WTC11 (cell line): ENCODE measurements at regions not wholly inside any gene's neighbourhood (a gene's known extent, or its start where the extent isn't known, plus 50 kb on each side); places are given as distances from the start of the nearest gene placed in this dataset.

ENCODE experiments used
- ATAC-seq: fragments of 200-7000 bp; cut with Tn5 transposase; 2 replicates; pipeline ENCODE4 v1.10.0; 2021; ENCODE audit warnings: mild to moderate bottlenecking, moderate library complexity
- CTCF ChIA-PET: fragments of 300-600 bp; sonication (Branson Sonifier 250); formaldehyde crosslinking; loops from one replicate; lab custom pipeline; 2021; ENCODE audit warnings: antibody characterized with exemption; lab: Charles Lee
- POLR2A ChIA-PET: fragments of 350-600 bp; sonication (Branson Sonifier 250); formaldehyde crosslinking; loops from one replicate; lab custom pipeline; 2021; ENCODE audit warnings: antibody characterized with exemption; lab: Charles Lee
- DNase-seq: peaks from one replicate; pipeline ENCODE4 v3.0.0; 2021; ENCODE audit warnings: low spot score
- H3K27ac Mint-ChIP-seq: 2 replicates; pipeline ENCODE4 v1.8.0; 2021; ENCODE audit warnings: mixed read lengths
- H3K27me3 Mint-ChIP-seq: 2 replicates; pipeline ENCODE4 v1.8.0; 2021; ENCODE audit warnings: low read depth, mild to moderate bottlenecking, moderate library complexity, mixed read lengths
- H3K36me3 Mint-ChIP-seq: 2 replicates; pipeline ENCODE4 v1.8.0; 2021; ENCODE audit warnings: mixed read lengths
- H3K4me1 Mint-ChIP-seq: 2 replicates; pipeline ENCODE4 v1.8.0; 2022; ENCODE audit warnings: mixed read lengths
- H3K4me3 Mint-ChIP-seq: 2 replicates; pipeline ENCODE4 v1.8.0; 2021; ENCODE audit warnings: mild to moderate bottlenecking, moderate library complexity, mixed read lengths
- H3K9me3 Mint-ChIP-seq: 2 replicates; pipeline ENCODE4 v1.8.0; 2021; ENCODE audit warnings: mixed read lengths
- ELF4 ChIP-seq: sonication (generic); formaldehyde crosslinking; IDR thresholded peaks from 2 replicates; pipeline ENCODE4 v1.8.1; 2022; ENCODE audit warnings: low read depth, mild to moderate bottlenecking, moderate library complexity, missing genetic modification reagents
- FOXK1 ChIP-seq: sonication (generic); formaldehyde crosslinking; IDR thresholded peaks from 2 replicates; pipeline ENCODE4 v1.8.0; 2022; ENCODE audit warnings: mild to moderate bottlenecking, moderate library complexity, missing genetic modification reagents
- NFYB ChIP-seq: sonication (generic); formaldehyde crosslinking; conservative IDR thresholded peaks from 2 replicates; pipeline ENCODE4 v1.8.0; 2022; ENCODE audit warnings: low read depth, missing genetic modification reagents
- ZNF121 ChIP-seq: sonication (generic); formaldehyde crosslinking; IDR thresholded peaks from 2 replicates; pipeline ENCODE4 v1.8.0; 2023; ENCODE audit warnings: missing genetic modification reagents
- ZNF219 ChIP-seq: sonication (generic); formaldehyde crosslinking; IDR thresholded peaks from 2 replicates; pipeline ENCODE4 v1.8.0; 2023; ENCODE audit warnings: missing genetic modification reagents, mild to moderate bottlenecking, borderline replicate concordance
- ZNF232 ChIP-seq: sonication (generic); formaldehyde crosslinking; IDR thresholded peaks from 2 replicates; pipeline ENCODE4 v1.8.0; 2022; ENCODE audit warnings: mild to moderate bottlenecking, missing genetic modification reagents
- ZNF317 ChIP-seq: sonication (generic); formaldehyde crosslinking; IDR thresholded peaks from 2 replicates; pipeline ENCODE4 v1.8.1; 2023; ENCODE audit warnings: low read depth, mild to moderate bottlenecking, moderate library complexity, missing genetic modification reagents, borderline replicate concordance
- TF ChIP-seq, protein P1 (sequence below): sonication (generic); formaldehyde crosslinking; IDR thresholded peaks from 2 replicates; pipeline ENCODE4 v1.8.0; 2022; ENCODE audit warnings: mild to moderate bottlenecking, missing genetic modification reagents
- TF ChIP-seq, protein P2 (sequence below): fragments of 250-450 bp; sonication (Bioruptor Pico); IDR thresholded peaks from 2 replicates; pipeline ENCODE4 v1.9.0; 2021; ENCODE audit warnings: mild to moderate bottlenecking
- TF ChIP-seq, protein P3 (sequence below): sonication (generic); formaldehyde crosslinking; IDR thresholded peaks from 2 replicates; pipeline ENCODE4 v1.8.0; 2023; ENCODE audit warnings: missing genetic modification reagents, mild to moderate bottlenecking, borderline replicate concordance
- TF ChIP-seq, protein P4 (sequence below): sonication (generic); formaldehyde crosslinking; IDR thresholded peaks from 2 replicates; pipeline ENCODE4 v1.8.0; 2023; ENCODE audit warnings: missing genetic modification reagents
- TF ChIP-seq, protein P5 (sequence below): sonication (generic); formaldehyde crosslinking; IDR thresholded peaks from 2 replicates; pipeline ENCODE4 v1.8.1; 2022; ENCODE audit warnings: missing genetic modification reagents, borderline replicate concordance
- TF ChIP-seq, protein P6 (sequence below): sonication (generic); formaldehyde crosslinking; conservative IDR thresholded peaks from 2 replicates; pipeline ENCODE4 v1.8.1; 2022; ENCODE audit warnings: mild to moderate bottlenecking, missing genetic modification reagents
- TF ChIP-seq, protein P7 (sequence below): fragments of 250-450 bp; sonication (Bioruptor Pico); IDR thresholded peaks from 2 replicates; pipeline ENCODE4 v1.9.0; 2021; ENCODE audit warnings: mild to moderate bottlenecking

DNA sequence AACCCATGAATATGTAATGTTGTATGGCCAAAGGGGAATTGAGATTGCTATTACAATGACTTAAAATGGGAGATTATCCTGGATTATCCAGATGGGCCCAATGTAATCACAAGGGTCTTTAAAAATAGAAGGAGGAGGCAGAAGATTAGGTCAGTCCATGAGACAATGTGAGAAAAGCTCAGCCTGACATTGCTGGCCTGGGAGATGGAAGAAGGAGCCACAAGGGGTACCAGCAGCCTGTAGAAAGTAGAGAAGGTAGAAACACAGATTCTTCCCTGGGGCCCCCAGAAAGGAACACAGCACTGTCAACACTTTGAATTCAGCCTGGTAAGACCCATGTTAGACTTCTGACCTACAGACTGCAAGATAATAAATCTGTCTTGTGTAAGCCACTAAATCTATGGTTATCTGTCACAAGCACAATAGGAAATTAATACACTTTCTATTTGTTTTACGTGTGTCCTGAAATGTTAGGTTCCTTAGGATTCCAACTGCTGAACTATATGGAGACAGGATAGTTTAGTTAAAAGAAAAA is 132.9 kb upstream of the SERP2 start (continued):
- TF ChIP-seq, protein P1, sequence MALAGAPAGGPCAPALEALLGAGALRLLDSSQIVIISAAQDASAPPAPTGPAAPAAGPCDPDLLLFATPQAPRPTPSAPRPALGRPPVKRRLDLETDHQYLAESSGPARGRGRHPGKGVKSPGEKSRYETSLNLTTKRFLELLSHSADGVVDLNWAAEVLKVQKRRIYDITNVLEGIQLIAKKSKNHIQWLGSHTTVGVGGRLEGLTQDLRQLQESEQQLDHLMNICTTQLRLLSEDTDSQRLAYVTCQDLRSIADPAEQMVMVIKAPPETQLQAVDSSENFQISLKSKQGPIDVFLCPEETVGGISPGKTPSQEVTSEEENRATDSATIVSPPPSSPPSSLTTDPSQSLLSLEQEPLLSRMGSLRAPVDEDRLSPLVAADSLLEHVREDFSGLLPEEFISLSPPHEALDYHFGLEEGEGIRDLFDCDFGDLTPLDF (CRISPR knock-in tag) = no peak
- TF ChIP-seq, protein P2, sequence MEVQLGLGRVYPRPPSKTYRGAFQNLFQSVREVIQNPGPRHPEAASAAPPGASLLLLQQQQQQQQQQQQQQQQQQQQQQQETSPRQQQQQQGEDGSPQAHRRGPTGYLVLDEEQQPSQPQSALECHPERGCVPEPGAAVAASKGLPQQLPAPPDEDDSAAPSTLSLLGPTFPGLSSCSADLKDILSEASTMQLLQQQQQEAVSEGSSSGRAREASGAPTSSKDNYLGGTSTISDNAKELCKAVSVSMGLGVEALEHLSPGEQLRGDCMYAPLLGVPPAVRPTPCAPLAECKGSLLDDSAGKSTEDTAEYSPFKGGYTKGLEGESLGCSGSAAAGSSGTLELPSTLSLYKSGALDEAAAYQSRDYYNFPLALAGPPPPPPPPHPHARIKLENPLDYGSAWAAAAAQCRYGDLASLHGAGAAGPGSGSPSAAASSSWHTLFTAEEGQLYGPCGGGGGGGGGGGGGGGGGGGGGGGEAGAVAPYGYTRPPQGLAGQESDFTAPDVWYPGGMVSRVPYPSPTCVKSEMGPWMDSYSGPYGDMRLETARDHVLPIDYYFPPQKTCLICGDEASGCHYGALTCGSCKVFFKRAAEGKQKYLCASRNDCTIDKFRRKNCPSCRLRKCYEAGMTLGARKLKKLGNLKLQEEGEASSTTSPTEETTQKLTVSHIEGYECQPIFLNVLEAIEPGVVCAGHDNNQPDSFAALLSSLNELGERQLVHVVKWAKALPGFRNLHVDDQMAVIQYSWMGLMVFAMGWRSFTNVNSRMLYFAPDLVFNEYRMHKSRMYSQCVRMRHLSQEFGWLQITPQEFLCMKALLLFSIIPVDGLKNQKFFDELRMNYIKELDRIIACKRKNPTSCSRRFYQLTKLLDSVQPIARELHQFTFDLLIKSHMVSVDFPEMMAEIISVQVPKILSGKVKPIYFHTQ = no peak
- TF ChIP-seq, protein P3, sequence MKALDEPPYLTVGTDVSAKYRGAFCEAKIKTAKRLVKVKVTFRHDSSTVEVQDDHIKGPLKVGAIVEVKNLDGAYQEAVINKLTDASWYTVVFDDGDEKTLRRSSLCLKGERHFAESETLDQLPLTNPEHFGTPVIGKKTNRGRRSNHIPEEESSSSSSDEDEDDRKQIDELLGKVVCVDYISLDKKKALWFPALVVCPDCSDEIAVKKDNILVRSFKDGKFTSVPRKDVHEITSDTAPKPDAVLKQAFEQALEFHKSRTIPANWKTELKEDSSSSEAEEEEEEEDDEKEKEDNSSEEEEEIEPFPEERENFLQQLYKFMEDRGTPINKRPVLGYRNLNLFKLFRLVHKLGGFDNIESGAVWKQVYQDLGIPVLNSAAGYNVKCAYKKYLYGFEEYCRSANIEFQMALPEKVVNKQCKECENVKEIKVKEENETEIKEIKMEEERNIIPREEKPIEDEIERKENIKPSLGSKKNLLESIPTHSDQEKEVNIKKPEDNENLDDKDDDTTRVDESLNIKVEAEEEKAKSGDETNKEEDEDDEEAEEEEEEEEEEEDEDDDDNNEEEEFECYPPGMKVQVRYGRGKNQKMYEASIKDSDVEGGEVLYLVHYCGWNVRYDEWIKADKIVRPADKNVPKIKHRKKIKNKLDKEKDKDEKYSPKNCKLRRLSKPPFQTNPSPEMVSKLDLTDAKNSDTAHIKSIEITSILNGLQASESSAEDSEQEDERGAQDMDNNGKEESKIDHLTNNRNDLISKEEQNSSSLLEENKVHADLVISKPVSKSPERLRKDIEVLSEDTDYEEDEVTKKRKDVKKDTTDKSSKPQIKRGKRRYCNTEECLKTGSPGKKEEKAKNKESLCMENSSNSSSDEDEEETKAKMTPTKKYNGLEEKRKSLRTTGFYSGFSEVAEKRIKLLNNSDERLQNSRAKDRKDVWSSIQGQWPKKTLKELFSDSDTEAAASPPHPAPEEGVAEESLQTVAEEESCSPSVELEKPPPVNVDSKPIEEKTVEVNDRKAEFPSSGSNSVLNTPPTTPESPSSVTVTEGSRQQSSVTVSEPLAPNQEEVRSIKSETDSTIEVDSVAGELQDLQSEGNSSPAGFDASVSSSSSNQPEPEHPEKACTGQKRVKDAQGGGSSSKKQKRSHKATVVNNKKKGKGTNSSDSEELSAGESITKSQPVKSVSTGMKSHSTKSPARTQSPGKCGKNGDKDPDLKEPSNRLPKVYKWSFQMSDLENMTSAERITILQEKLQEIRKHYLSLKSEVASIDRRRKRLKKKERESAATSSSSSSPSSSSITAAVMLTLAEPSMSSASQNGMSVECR = no peak

DNA sequence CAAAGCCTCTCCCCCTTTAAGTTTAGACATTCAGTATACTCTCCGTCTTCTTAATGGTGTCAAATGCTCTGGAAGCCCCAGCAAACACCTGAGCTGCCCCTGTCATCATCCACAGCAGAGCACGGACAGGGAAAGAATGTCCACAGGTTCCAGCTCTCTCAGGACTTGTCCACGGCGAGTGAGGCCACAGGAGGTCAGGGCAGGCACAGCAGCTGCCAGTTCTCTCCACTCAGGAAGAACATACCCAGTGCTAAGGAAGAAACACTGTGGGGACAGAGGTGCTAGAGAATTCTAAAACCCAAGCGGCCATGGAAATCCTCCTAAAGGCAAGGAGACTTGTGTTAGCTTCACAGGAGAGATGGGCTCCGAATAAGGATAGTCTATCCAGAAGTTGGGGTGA is 132.0 kb upstream of the SERP2 start:
- ATAC-seq = no peak

DNA sequence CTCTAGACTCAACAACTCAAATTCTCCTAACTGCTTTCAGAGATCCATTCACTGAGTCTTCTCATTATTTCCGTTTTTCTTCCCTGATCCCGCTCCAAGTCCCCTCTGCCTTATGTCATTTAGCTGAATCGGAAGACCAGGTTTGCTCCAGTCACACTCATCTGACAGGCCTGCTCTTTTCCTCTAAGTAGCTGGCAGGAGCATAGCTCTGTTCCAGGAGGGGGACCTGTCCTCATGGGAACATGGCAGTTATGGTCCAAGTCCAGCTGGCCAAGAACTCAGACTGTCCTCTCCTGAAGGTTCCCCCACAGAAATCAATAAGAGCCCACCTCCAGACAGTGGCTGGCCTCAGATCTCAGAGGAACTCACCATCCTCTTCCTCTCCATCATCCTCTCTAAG is 130.9 kb upstream of the SERP2 start:
- no peak for TF ChIP-seq ZNF232 (CRISPR knock-in tag)
- no peak for TF ChIP-seq ZNF317 (CRISPR knock-in tag)
- TF ChIP-seq NFYB (CRISPR knock-in tag) = no peak
- TF ChIP-seq, protein P4, sequence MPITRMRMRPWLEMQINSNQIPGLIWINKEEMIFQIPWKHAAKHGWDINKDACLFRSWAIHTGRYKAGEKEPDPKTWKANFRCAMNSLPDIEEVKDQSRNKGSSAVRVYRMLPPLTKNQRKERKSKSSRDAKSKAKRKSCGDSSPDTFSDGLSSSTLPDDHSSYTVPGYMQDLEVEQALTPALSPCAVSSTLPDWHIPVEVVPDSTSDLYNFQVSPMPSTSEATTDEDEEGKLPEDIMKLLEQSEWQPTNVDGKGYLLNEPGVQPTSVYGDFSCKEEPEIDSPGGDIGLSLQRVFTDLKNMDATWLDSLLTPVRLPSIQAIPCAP (CRISPR knock-in tag) = no peak
- TF ChIP-seq ELF4 = no peak
- TF ChIP-seq, protein P5, sequence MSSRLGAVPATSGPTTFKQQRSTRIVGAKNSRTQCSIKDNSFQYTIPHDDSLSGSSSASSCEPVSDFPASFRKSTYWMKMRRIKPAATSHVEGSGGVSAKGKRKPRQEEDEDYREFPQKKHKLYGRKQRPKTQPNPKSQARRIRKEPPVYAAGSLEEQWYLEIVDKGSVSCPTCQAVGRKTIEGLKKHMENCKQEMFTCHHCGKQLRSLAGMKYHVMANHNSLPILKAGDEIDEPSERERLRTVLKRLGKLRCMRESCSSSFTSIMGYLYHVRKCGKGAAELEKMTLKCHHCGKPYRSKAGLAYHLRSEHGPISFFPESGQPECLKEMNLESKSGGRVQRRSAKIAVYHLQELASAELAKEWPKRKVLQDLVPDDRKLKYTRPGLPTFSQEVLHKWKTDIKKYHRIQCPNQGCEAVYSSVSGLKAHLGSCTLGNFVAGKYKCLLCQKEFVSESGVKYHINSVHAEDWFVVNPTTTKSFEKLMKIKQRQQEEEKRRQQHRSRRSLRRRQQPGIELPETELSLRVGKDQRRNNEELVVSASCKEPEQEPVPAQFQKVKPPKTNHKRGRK (CRISPR knock-in tag) = no peak
- no peak for TF ChIP-seq ZNF121 (CRISPR knock-in tag)
- TF ChIP-seq FOXK1 (CRISPR knock-in tag) = no peak
- Mint-ChIP-seq H3K36me3 (no peaks in the 10 kb centered on the region), H3K4me1 (peaks cover 6% of the 10 kb centered on the region; the same call in 1 of the 2 replicates), H3K27me3 (no peaks in the 10 kb centered on the region), H3K4me3 (no peak overlapping the region), H3K27ac (no peak overlapping the region), H3K9me3 (no peaks in the 10 kb centered on the region)
- DNase-seq (no peak), ATAC-seq (no peak)
- ChIA-PET CTCF (interaction anchor here (0.5 to 1.8 kb wide), 12 partner anchors 24 to 200 kb away, joined by 3 to 18 read pairs (median 4); no protein-coding TSS in a partner anchor), POLR2A (interaction anchor here (0.6 to 2.0 kb wide), 3 partner anchors 178 to 194 kb away, joined by 3 to 13 read pairs (median 10); no protein-coding TSS in a partner anchor)

More for the DNA sequence above, 132.0 kb upstream of the SERP2 start:
- no peaks in the 10 kb centered on the region for H3K9me3 Mint-ChIP-seq
- ChIA-PET POLR2A (interaction anchor here (2.0 kb wide), 1 partner anchor 195 kb away, joined by 10 read pairs; no protein-coding TSS in a partner anchor), CTCF (no interaction called here)
- no peak overlapping the region for H3K4me3 Mint-ChIP-seq
- DNase-seq = no peak
- H3K27ac Mint-ChIP-seq = no peak overlapping the region
- H3K27me3 Mint-ChIP-seq = no peaks in the 10 kb centered on the region
- TF ChIP-seq, protein P6, sequence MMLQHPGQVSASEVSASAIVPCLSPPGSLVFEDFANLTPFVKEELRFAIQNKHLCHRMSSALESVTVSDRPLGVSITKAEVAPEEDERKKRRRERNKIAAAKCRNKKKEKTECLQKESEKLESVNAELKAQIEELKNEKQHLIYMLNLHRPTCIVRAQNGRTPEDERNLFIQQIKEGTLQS (CRISPR knock-in tag) = no peak
- TF ChIP-seq ZNF219 (CRISPR knock-in tag) (no peak), ELF4 (no peak)
- TF ChIP-seq, protein P7, sequence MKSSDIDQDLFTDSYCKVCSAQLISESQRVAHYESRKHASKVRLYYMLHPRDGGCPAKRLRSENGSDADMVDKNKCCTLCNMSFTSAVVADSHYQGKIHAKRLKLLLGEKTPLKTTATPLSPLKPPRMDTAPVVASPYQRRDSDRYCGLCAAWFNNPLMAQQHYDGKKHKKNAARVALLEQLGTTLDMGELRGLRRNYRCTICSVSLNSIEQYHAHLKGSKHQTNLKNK (CRISPR knock-in tag) = no peak
- TF ChIP-seq, all 79 proteins: peak for 0
- Mint-ChIP-seq H3K4me1 (peaks cover 6% of the 10 kb centered on the region; the same call in 1 of the 2 replicates), H3K36me3 (no peaks in the 10 kb centered on the region)
